Hematopoietic multipotent progenitor cell (in vitro differentiated cells): ENCODE measurements at regions not wholly inside any gene's neighbourhood (a gene's known extent, or its start where the extent isn't known, plus 50 kb on each side); places are given as distances from the start of the nearest gene placed in this dataset. TPM values are rescaled to one million over a fixed set of nuclear protein-coding genes. Genes with fewer than 3 reads are reported as not detected.

Source experiments
- small RNA-seq: library from RNA; depleted of rRNA; stranded (forward); fragments of <200 nt; gene quantifications from one replicate; pipeline ENCODE3, GENCODE V24; 2012

Small RNAs in the stretch of these regions (small RNA-seq; reads per million reads assigned to genes)
- not detected for gene AL161932.1
- not detected for gene RNU7-22P
